Spleen (tissue), 11 donors: ENCODE measurements at regions not wholly inside any gene's neighbourhood (a gene's known extent, or its start where the extent isn't known, plus 50 kb on each side); places are given as distances from the start of the nearest gene placed in this dataset.

ENCODE experiments used
- DNase-seq: peaks from one replicate; pipeline ENCODE4 v3.0.0-alpha.2; 2020
- H3K27ac ChIP-seq, 8 donors: fragments of 200-600 bp; sonication (generic) in 7 of 8; 1 replicate in 4 of 8; 2 replicates in 4 of 8; pipeline versions ENCODE4 v1.5.0 to v1.8.0; 2016 to 2021; ENCODE audit warnings: inconsistent platforms in 4 of 8, mild to moderate bottlenecking in 4 of 8, moderate library complexity in 1 of 8
- H3K27me3 ChIP-seq, 7 donors: fragments of 200-600 bp; sonication (generic) in 6 of 7; replicated peaks in 1 of 7; 1 replicate in 4 of 7; 2 replicates in 3 of 7; pipeline versions ENCODE4 v1.5.0 to v1.8.0; 2016 to 2021; ENCODE audit warnings: inconsistent platforms in 3 of 7, mild to moderate bottlenecking in 1 of 7
- H3K36me3 ChIP-seq, 6 donors: fragments of 200-600 bp; sonication (generic) in 5 of 6; 1 replicate in 4 of 6; 2 replicates in 2 of 6; pipeline versions ENCODE4 v1.5.0 to v1.8.0; 2016 to 2021; ENCODE audit warnings: inconsistent platforms in 2 of 6
- H3K4me1 ChIP-seq, 6 donors: fragments of 200-600 bp; sonication (generic) in 5 of 6; 1 replicate in 3 of 6; 2 replicates in 3 of 6; pipeline versions ENCODE4 v1.5.0 to v1.8.0; 2016 to 2021; ENCODE audit warnings: inconsistent platforms in 3 of 6
- H3K4me3 ChIP-seq, 8 donors: fragments of 200-600 bp; sonication (generic) in 7 of 8; 1 replicate in 4 of 8; 2 replicates in 4 of 8; pipeline versions ENCODE4 v1.5.0 to v1.8.0; 2016 to 2021; ENCODE audit warnings: inconsistent platforms in 4 of 8, mild to moderate bottlenecking in 4 of 8, moderate library complexity in 2 of 8
- H3K9me3 ChIP-seq, 8 donors: fragments of 200-600 bp; sonication (generic) in 7 of 8; 1 replicate in 4 of 8; 2 replicates in 4 of 8; pipeline versions ENCODE4 v1.5.0 to v1.8.0; 2016 to 2021; ENCODE audit warnings: inconsistent platforms in 4 of 8
- CTCF ChIP-seq, 11 experiments: fragments of 200-600 bp in 7 of 11; fragments of 450-650 bp in 4 of 11; sonication (generic) in 4 of 11; IDR thresholded peaks in 8 of 11; conservative IDR thresholded peaks in 3 of 11; 1 replicate in 7 of 11; 2 replicates in 4 of 11; pipeline versions ENCODE4 v1.4.0 to v1.8.0; 2016 to 2021; ENCODE audit warnings: antibody characterized with exemption in 11 of 11, inconsistent platforms in 4 of 11, mild to moderate bottlenecking in 1 of 11
- POLR2A ChIP-seq, 3 donors: fragments of 450-650 bp; IDR thresholded peaks; one replicate each; pipeline ENCODE4 v1.5.1; 2017; ENCODE audit warnings: antibody characterized with exemption in 3 of 3, mild to moderate bottlenecking in 1 of 3
- POLR2AphosphoS5 ChIP-seq, 3 donors: sonication (generic); formaldehyde crosslinking; IDR thresholded peaks; one replicate each; pipeline ENCODE4 v1.5.1; 2017; ENCODE audit warnings: antibody characterized with exemption in 3 of 3
- WGBS, 5 donors: extraction: QIAGEN DNeasy Blood & Tissue Kit in 3 of 5; methylation state at CpG; one replicate each; pipeline versions ENCODE4 v1.1.5 to v1.1.7; 2013 to 2018; 5-methylcytosine and 5-hydroxymethylcytosine counted together
- intact Hi-C: fragments of 100-400 bp; cut with DNase I; formaldehyde crosslinking; loops from one replicate; pipeline ENCODE4 v1.15.0; 2023; ENCODE audit warnings: low total_unique reads
- donor health status: healthy with polysubstance abuse.
- donor health status: DM: no; HTN: no; CAD: no; lungs with moderate emphysema.
- donor health status: DM: no; HTN: no; CAD: no.
- donor health status: Bipolar disorder and iron deficiency.
- donor health status: healthy.
- donor health status: DM: no; HTN: no; CAD: no.
- donor health status: DM: yes; HTN: yes; CAD: no.

GRCh38 chr16:86883583-86884389 is 305.4 kb downstream of the FOXL1 start:
- intact Hi-C loops = no loop called here
- TF ChIP-seq POLR2AphosphoS5 (IDR thresholded peaks at IDR 0.05) (no peak), POLR2A (IDR thresholded peaks at IDR 0.05) (no peak), CTCF (IDR thresholded peaks at IDR 0.05 in 8 of 11, conservative IDR thresholded peaks at IDR 0.05 in 3 of 11) (no peak)
- WGBS, 5 donors = 65 to 87% (median 80%) methylated on average over 10 to 14 of the region's 14 CpGs
- H3K9me3 ChIP-seq = no peaks in the 10 kb centered on the region
- DNase-seq = peak; percentile 16
- no peaks in the 10 kb centered on the region for H3K4me1 ChIP-seq
- H3K27ac ChIP-seq = no peak overlapping the region
- H3K27me3 ChIP-seq = peaks cover 0 to 85% (median 11%) of the 10 kb centered on the region in 7 donors
- no peaks in the 10 kb centered on the region for H3K36me3 ChIP-seq
- H3K4me3 ChIP-seq = no peak overlapping the region

- TF ChIP-seq POLR2AphosphoS5 (IDR thresholded peaks at IDR 0.05) (no peak), CTCF (IDR thresholded peaks at IDR 0.05 in 8 of 11, conservative IDR thresholded peaks at IDR 0.05 in 3 of 11) (no peak), POLR2A (IDR thresholded peaks at IDR 0.05) (no peak)
- Histone ChIP-seq H3K4me1 (no peaks in the 10 kb centered on the region), H3K9me3 (no peaks in the 10 kb centered on the region), H3K36me3 (no peaks in the 10 kb centered on the region), H3K4me3 (no peak overlapping the region), H3K27ac (no peak overlapping the region), H3K27me3 (peaks cover 0 to 79% (median 6%) of the 10 kb centered on the region in 7 donors)
- intact Hi-C loops = no loop called here
- 69 to 86% (median 77%) methylated on average over 3 to 4 of the region's 4 CpGs for WGBS, 5 donors
- DNase-seq = no peak
Measured at GRCh38 chr16:86884390-86884650, 306.0 kb downstream of the FOXL1 start.

GRCh38 chr16:86885139-86885538 is 306.8 kb downstream of the FOXL1 start:
- no peaks in the 10 kb centered on the region for H3K4me1 ChIP-seq
- H3K27me3 ChIP-seq = peaks cover 0 to 71% (median 0%) of the 10 kb centered on the region in 7 donors
- DNase-seq = no peak
- intact Hi-C loops = no loop called here
- H3K36me3 ChIP-seq = no peaks in the 10 kb centered on the region
- H3K4me3 ChIP-seq = no peak overlapping the region
- H3K27ac ChIP-seq = no peak overlapping the region
- TF ChIP-seq POLR2AphosphoS5 (IDR thresholded peaks at IDR 0.05) (no peak), CTCF (IDR thresholded peaks at IDR 0.05 in 8 of 11, conservative IDR thresholded peaks at IDR 0.05 in 3 of 11) (no peak), POLR2A (IDR thresholded peaks at IDR 0.05) (no peak)
- no peaks in the 10 kb centered on the region for H3K9me3 ChIP-seq
- 70 to 87% (median 84%) methylated on average over 6 of the region's 6 CpGs for whole genome bisulfite sequencing, 5 donors

- Histone ChIP-seq H3K27me3 (peaks cover 0 to 64% (median 0%) of the 10 kb centered on the region in 7 donors), H3K36me3 (no peaks in the 10 kb centered on the region), H3K4me1 (no peaks in the 10 kb centered on the region), H3K27ac (no peak overlapping the region), H3K4me3 (no peak overlapping the region), H3K9me3 (no peaks in the 10 kb centered on the region)
- 48 to 72% (median 69%) methylated on average over 1 of the region's 1 CpG for WGBS, 5 donors
- TF ChIP-seq CTCF (IDR thresholded peaks at IDR 0.05 in 8 of 11, conservative IDR thresholded peaks at IDR 0.05 in 3 of 11) (no peak), POLR2A (IDR thresholded peaks at IDR 0.05) (no peak), POLR2AphosphoS5 (IDR thresholded peaks at IDR 0.05) (no peak)
- intact Hi-C loops = no loop called here
- DNase-seq = peak; percentile 21
Measured at GRCh38 chr16:86886651-86887050, 308.3 kb downstream of the FOXL1 start.
